NCI-H1105 treated with DMSO at 0.1 percent for 48 hours (cell line): ENCODE measurements at regions not wholly inside any gene's neighbourhood (a gene's known extent, or its start where the extent isn't known, plus 50 kb on each side); places are given as distances from the start of the nearest gene placed in this dataset.

ENCODE experiments used
- DNase-seq: peaks from one replicate; lab custom pipeline; 2025; lab: John Stamatoyannopoulos, UW

- no peak for DNase-seq
Observed at GRCh38 chr2:6665093-6666045, 200.3 kb downstream of the CMPK2 start.

- no peak for DNase-seq
Observed at GRCh38 chr2:6667326-6667725, 198.4 kb downstream of the CMPK2 start.

DNA sequence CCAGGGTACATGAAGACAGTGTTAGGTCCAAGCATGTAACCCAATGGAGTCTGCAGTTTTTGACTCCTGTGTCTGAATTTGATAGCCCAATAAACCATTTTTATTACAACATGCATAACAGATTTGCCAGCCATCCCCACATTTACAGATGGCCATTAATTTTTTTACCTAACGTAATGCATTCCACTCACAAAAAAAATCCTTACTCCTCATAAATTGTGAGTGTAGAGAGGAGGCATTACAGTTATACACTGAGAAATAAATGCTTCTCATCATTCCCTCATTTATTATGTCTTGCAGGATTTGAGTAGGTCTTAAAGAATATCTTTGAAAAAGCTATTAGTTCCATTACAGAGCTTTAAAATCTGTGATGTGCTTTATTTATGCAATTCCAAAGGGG lies 193.8 kb downstream of the CMPK2 start:
- no peak for DNase-seq

DNA sequence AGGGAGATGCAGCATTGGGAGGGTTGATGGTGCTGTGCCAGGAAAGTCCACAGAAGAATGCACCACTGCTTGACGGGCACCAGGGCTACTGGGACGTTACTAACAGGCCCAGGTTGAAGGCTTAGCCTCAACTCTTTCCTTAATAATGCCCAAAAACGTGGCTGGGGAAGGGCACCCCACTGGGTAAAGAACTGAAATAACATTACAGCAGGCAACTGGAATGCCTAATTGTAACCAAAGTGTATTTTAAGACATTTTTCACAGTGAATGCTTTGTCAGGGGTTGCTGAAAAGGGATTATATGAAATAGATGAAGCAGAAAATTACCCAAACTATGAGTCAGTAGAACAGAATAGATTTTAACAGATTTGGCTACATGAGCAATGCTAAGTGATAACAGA lies 191.3 kb downstream of the CMPK2 start:
- DNase-seq: no peak

GRCh38 chr2:6675791-6676190 lies 189.9 kb downstream of the CMPK2 start:
- DNase-seq: no peak

DNA sequence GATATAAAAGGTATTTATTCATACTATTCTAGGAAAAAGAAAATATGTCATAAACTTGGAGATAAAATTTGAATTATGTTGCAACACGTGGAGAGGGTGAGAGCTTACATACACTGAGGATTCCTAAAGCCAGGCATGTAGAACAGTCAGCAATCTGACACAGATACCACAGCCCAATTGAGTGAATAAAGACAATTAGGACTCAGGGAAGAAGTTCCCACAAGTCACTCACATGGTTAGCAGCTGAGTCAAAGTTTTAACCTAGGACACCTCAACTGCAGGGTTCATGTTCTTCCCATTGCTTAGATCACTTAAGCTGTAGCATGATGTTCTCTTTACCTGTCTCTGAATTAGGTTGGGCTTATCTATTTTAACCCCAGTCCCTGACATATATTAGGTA lies 189.5 kb downstream of the CMPK2 start:
- no peak for DNase-seq

GRCh38 chr2:6676776-6677175 lies 188.9 kb downstream of the CMPK2 start:
- no peak for DNase-seq

GRCh38 chr2:6679471-6679870 lies 186.2 kb downstream of the CMPK2 start:
- DNase-seq: no peak

DNA sequence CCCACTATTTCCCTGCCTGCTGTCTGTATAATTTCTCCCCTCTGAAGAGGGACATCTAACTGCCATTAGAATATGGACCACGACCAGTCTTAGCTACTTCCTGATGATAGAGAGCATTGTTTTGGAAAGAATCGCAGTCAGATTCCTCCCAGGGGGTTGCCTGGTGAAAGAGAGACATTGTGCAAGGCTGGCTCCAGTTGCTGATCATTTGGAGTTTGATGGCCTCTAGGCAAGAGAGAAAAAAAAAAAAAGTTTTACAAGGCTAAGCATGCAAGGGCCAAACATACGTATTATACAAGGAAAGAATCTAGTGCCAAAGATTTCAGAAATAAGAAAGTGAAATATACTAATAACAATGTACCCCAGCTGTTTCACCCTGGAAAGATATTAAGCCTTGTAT lies 182.2 kb downstream of the CMPK2 start:
- DNase-seq: no peak

- no peak for DNase-seq
Observed at GRCh38 chr2:6685447-6685846, 180.3 kb downstream of the CMPK2 start.

DNA sequence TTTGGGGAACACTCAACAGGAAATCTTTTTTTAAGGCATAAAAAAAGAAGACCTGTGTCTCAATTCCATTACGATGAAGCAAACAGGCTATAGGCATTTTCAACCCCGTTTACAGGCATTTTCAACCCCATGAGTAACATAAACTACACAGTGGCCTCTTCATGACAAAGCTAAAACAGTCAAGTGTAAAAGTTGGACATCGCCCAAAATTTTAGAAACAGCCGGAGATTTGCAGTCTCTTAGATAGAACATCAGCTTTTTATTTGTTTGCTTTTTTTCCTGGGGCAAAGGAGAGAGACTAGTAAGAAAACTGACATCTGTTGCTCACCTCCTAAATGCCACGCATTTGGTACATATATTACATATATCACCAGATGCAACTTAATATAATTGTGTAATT lies 173.7 kb downstream of the CMPK2 start:
- DNase-seq: no peak

- no peak for DNase-seq
Observed at GRCh38 chr2:6692819-6693218, 172.9 kb downstream of the CMPK2 start.

GRCh38 chr2:6694555-6694954 lies 171.2 kb downstream of the CMPK2 start:
- no peak for DNase-seq

GRCh38 chr2:6700335-6700734 lies 165.4 kb downstream of the CMPK2 start:
- no peak for DNase-seq

DNA sequence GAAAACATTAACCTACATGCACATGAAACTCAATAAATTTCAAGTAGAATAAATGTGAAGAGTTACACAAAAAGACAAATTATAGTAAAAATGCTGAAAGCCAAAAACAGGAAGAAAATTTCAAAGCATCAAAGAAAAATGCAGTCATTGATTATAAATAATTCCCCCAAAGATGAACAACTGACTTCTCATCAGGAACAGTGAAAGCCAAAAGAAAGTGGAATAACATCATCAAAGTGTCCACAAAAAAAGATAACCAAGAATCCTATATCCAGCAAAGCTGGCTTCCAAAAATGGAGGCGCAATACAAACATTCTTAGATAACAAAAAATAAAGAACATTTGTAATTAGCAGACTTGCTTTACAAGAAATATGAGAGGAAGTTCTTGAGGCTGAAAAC lies 161.6 kb downstream of the CMPK2 start:
- DNase-seq: no peak

DNA sequence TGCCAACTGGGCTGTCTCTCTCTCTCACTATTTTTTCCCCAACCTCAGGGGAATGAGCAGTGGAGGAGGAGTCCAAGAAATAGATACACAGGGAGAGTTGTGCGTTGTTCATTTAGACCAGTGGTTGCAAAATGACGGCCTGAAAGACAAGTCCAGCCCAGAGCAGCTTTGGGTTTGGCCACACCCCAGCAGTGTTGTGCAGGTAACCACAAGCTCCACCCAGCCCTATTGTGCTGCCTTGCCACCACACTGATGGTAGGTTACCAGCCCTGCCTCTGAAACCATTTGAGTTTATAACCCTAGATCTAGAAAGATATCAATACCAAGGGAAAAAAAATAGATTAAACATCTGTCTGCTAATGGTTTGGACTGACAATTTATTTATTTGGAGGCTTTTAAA lies 144.3 kb downstream of the CMPK2 start:
- DNase-seq: no peak

GRCh38 chr2:6722574-6722973 lies 143.1 kb downstream of the CMPK2 start:
- no peak for DNase-seq

DNA sequence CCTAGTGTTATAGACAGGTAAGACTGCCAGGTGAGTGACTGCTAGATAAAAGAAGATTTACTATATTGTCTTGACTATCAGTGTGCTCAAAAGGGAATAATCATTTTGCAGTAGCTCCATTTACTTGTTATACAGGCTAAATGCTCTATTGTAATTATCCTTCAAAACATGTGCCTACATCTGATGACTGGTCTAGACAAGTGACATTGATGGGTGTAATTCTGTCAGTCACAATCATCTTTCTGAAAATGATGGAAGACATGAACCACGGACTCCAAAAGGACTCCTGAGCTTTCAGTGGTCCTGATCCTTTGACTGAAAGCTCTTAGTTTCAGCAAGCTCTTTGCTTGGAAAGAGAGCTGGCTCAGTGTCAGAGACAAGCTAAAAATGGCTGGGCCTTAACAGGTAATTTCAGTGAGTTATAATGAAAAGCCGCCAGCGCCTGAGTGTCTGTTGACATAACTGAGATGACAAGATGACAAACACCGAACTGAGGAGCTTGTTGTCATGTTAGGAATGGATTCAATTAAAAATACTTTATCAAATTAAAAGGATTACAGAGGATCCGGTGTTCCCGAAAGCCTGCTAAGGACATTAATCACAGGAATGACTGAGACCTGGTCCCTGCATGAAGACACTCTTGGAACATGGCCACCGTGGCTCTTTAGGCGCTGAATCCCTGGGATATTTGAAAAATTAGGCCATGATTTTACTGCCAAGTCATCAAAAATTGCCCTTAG lies 141.7 kb downstream of the CMPK2 start:
- DNase-seq: peak; percentile 87

DNA sequence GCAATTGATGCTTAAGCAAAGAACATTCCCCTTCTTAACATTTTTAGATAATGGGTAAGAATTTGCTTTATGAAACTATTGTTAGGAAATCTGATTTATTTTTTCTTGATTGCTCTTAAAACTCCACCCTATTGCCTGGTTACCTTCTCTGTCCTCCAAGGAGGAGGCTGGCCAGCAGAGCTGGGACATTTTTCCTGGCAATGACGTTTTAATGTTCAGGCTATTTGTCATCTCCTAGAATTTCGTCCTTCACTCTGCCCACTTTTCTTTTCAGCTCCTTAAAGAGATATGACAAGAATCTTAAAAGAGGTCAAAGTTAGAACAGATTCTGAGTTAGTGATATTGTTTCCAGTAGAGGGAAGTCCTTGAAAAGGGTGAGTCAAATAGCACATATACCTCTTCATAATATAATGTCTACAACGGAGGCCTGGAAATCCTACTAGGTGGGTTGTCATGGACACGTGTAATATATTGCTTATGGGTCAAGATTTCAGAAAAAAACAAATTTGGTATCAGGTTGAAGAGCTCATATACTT lies 141.0 kb downstream of the CMPK2 start:
- DNase-seq: no peak

- DNase-seq: no peak
Observed at GRCh38 chr2:6728156-6728555, 137.6 kb downstream of the CMPK2 start.

- no peak for DNase-seq
Observed at GRCh38 chr2:6730003-6730402, 135.7 kb downstream of the CMPK2 start.

DNA sequence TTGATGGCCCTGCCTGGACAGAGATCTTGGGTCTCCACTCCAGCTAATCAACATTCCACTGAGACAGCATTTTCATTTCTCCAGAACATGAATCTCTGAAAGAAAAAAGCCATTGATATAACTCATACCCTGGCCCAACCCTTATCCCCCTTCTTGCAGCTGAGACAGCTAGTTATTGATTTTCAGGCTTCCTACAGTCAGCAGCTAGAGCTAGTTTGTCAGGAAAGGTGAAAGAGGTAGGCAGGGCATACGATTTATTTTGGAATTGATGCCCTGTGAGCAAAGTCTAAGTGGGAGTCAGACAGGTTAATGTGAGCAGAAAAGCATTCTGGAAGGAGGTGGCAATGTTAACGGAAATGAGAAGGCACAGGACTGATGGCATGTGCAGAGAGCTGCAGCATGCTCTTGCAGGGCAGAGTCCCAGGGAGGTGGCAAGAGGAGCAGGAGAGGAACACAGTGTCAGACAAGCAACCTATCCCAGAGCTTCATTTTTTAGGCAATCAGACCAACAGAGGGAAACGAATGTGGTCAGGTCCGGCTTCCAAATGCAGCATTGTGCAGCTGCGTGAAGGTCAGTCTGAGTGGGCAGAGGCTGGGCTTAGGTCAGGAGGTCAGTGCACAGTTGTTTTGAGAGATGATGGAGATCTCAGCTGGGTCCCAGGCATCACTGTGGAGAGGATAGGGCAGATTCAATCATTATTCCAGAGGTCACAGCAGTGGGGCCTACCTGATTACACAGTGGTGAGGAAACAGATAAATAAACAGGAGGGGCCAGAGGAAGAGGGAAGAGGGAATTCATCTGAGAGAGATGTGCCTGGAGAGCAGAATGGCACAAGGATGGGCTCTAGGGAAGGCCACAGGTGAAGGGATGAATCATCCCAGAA lies 134.8 kb downstream of the CMPK2 start:
- no peak for DNase-seq
